ENCODE measurements at regions not wholly inside any gene's neighbourhood (a gene's known extent, or its start where the extent isn't known, plus 50 kb on each side); places are given as distances from the start of the nearest gene placed in this dataset.

DNA sequence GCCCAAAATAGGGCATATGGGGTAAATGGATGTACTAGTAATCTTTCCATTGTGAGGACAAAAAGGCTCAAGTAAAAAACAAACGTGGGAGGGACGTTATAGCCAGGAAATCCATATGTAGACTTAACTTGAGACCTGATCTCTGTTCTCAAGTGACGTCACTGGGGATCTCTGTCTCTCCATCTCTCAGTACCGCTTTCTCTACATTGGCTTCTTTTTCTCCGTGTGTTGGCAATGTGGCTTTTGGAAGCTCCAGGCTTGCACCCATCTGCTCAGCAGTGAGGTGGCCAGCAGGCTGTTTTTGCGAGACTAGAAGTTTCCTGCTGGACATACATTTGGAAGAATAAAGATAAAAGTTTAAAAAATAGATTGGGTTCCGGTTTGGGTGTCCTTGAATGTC is 66.0 kb upstream of the NRXN3 start:
- H3K4me1 ChIP-seq (ENCODE audit: control insufficient read depth in 1 of 2, insufficient read depth in 2 of 2, low read length in 2 of 2): no peaks in the 10 kb centered on the region
- peaks cover 3 to 8% (median 3%) of the 10 kb centered on the region in 3 donors for H3K27me3 Mint-ChIP-seq (ENCODE audit: low read depth in 3 of 3)

DNA sequence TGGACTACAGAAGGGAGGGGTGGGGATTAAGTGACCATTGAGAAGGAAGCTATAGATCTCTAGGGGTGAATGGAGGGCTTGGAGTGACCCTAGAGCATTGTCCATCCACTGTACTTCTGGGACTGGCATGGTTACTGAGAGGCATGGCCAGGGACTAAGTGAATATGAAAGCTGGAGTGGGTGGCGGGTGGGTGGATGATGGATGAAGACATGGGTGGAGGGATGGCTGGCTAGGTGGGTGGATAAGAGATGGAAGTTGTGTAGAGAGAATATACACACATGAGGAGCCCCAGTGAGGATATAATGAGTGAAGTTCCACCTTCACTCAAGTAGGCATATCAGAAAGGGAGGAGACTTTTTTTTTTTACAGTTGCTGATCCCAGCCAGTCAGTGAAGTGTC is 65.5 kb upstream of the NRXN3 start:
- H3K36me3 Mint-ChIP-seq: no peaks in the 10 kb centered on the region
- TF ChIP-seq, protein P1, sequence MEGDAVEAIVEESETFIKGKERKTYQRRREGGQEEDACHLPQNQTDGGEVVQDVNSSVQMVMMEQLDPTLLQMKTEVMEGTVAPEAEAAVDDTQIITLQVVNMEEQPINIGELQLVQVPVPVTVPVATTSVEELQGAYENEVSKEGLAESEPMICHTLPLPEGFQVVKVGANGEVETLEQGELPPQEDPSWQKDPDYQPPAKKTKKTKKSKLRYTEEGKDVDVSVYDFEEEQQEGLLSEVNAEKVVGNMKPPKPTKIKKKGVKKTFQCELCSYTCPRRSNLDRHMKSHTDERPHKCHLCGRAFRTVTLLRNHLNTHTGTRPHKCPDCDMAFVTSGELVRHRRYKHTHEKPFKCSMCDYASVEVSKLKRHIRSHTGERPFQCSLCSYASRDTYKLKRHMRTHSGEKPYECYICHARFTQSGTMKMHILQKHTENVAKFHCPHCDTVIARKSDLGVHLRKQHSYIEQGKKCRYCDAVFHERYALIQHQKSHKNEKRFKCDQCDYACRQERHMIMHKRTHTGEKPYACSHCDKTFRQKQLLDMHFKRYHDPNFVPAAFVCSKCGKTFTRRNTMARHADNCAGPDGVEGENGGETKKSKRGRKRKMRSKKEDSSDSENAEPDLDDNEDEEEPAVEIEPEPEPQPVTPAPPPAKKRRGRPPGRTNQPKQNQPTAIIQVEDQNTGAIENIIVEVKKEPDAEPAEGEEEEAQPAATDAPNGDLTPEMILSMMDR (IDR thresholded peaks at IDR 0.05): no peak
- H3K27me3 Mint-ChIP-seq (ENCODE audit: low read depth in 3 of 3): peaks cover 3 to 8% (median 3%) of the 10 kb centered on the region in 3 donors

More for the DNA sequence above, 66.0 kb upstream of the NRXN3 start:
- DNase-seq: no peak
- Mint-ChIP-seq H3K27ac (no peak overlapping the region), H3K36me3 (no peaks in the 10 kb centered on the region), H3K4me3 (no peak overlapping the region), H3K9me3 (peaks cover 0 to 7% (median 1%) of the 10 kb centered on the region in 7 donors), H3K4me1 (no peaks in the 10 kb centered on the region)
- Histone ChIP-seq H3K9ac (ENCODE audit: insufficient read depth, low read length, poor library complexity, severe bottlenecking) (no peak overlapping the region), H3K4me2 (replicated peaks; ENCODE audit: extremely low read depth, low read length, poor library complexity, severe bottlenecking) (no peak overlapping the region), H3K36me3 (replicated peaks in 1 of 2; ENCODE audit: control insufficient read depth in 1 of 2, insufficient read depth in 2 of 2, low read length in 2 of 2) (no peaks in the 10 kb centered on the region), H3K9me3 (replicated peaks in 1 of 2; ENCODE audit: control insufficient read depth in 1 of 2, insufficient read depth in 1 of 2, low read length in 2 of 2) (no peaks in the 10 kb centered on the region), H3K4me3 (replicated peaks in 1 of 3; ENCODE audit: low read depth in 2 of 3, low read length in 3 of 3) (no peak overlapping the region), H3K79me2 (ENCODE audit: insufficient read depth, low read length) (no peaks in the 10 kb centered on the region), H3K27me3 (ENCODE audit: control insufficient read depth in 2 of 2, insufficient read depth in 2 of 2, low read length in 2 of 2) (no peaks in the 10 kb centered on the region), H4K20me1 (ENCODE audit: insufficient read depth, low read length) (no peaks in the 10 kb centered on the region), H2AFZ (ENCODE audit: insufficient read depth, low read depth, low read length, poor library complexity, severe bottlenecking) (no peak overlapping the region), H3K27ac (ENCODE audit: low read depth in 1 of 2, low read length in 2 of 2) (no peak overlapping the region)
- 83% methylated on average over 7 of the region's 7 CpGs for WGBS (ENCODE audit: insufficient coverage)
- TF ChIP-seq, protein P1 (IDR thresholded peaks at IDR 0.05): no peak
- intact Hi-C loops (cut with micrococcal nuclease): no loop called here

More for the DNA sequence above, 65.5 kb upstream of the NRXN3 start:
- Histone ChIP-seq H3K9me3 (replicated peaks in 1 of 2; ENCODE audit: control insufficient read depth in 1 of 2, insufficient read depth in 1 of 2, low read length in 2 of 2) (no peaks in the 10 kb centered on the region), H3K4me3 (replicated peaks in 1 of 3; ENCODE audit: low read depth in 2 of 3, low read length in 3 of 3) (no peak overlapping the region), H3K79me2 (ENCODE audit: insufficient read depth, low read length) (no peaks in the 10 kb centered on the region), H2AFZ (ENCODE audit: insufficient read depth, low read depth, low read length, poor library complexity, severe bottlenecking) (no peak overlapping the region), H3K9ac (ENCODE audit: insufficient read depth, low read length, poor library complexity, severe bottlenecking) (no peak overlapping the region), H3K27me3 (ENCODE audit: control insufficient read depth in 2 of 2, insufficient read depth in 2 of 2, low read length in 2 of 2) (no peaks in the 10 kb centered on the region), H3K4me2 (replicated peaks; ENCODE audit: extremely low read depth, low read length, poor library complexity, severe bottlenecking) (no peak overlapping the region), H4K20me1 (ENCODE audit: insufficient read depth, low read length) (no peaks in the 10 kb centered on the region), H3K36me3 (replicated peaks in 1 of 2; ENCODE audit: control insufficient read depth in 1 of 2, insufficient read depth in 2 of 2, low read length in 2 of 2) (no peaks in the 10 kb centered on the region), H3K27ac (ENCODE audit: low read depth in 1 of 2, low read length in 2 of 2) (no peak overlapping the region), H3K4me1 (ENCODE audit: control insufficient read depth in 1 of 2, insufficient read depth in 2 of 2, low read length in 2 of 2) (no peaks in the 10 kb centered on the region)
- Mint-ChIP-seq H3K27ac (no peak overlapping the region), H3K9me3 (peaks cover 0 to 8% (median 1%) of the 10 kb centered on the region in 7 donors), H3K4me1 (no peaks in the 10 kb centered on the region), H3K4me3 (no peak overlapping the region)
- 100% methylated on average over 1 of the region's 1 CpG for WGBS (ENCODE audit: insufficient coverage)
- intact Hi-C loops (cut with micrococcal nuclease): no loop called here
- DNase-seq: no peak
